Stimulated activated naive CD4-positive, alpha-beta T cell (primary cell): ENCODE measurements at regions not wholly inside any gene's neighbourhood (a gene's known extent, or its start where the extent isn't known, plus 50 kb on each side); places are given as distances from the start of the nearest gene placed in this dataset.

Experiments used
- DNase-seq, 6 experiments: peaks; one replicate each; lab custom pipeline; 2025; lab: John Stamatoyannopoulos, UW

DNA sequence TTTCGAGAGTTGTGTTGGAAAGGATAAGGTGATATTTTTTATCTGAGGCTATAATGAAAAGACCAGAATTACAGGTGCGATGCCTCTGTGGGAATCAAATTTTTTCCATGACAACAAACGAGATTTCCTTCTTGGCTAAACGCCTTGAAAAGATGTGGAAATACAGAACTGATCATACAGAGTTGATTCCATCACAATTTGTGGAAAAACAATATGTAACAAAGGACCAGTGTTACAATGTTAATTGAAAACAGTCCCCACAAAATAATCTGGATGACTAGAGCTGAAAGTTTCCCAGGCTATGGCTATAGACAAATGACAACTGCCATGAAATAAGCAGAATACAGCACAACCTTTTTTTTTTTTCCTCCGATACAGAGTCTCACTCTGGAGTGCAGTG lies 628.9 kb downstream of the DIAPH3 start:
- no peak for DNase-seq

DNA sequence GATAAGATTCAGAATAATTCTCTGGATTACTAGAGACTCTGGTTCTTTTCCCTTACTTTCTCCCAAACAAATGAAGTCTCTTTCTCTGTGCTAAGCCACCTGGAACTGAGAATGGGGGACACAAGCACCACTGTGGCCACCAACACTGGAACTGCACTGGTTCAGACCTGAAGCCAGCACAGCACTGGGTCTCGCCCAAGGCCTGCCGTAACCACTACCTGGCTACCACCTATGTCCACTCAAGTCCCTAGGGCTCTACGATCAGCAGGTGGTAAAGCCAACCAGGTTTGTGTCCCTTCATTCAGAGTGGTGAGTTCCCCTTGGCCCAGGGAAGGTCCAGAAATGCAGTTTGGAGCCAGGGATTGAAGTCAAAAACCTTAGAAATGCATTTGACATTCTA lies 626.2 kb downstream of the DIAPH3 start:
- DNase-seq = no peak

DNA sequence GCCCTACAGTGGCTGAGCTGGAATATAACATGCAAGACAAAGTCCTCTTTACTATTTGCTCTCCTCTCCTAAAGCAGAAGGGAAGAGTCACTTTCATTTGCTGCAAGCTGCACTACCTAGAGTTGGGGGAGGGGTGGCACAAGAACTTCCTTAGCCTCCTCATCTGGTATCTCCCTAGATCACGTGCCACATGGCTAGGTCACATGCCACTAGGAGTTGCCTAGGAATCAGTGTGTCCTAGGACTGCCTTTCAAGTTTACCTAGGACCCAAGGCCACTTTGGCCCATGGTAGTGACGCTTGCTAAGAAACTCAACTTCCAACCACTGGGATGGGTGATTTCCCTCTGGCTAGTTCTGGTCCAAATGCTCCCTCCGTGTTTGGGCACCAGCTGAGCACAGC lies 625.2 kb downstream of the DIAPH3 start:
- no peak for DNase-seq

GRCh38 chr13:59542303-59542702 lies 621.4 kb downstream of the DIAPH3 start:
- no peak for DNase-seq

- no peak for DNase-seq
Measured at GRCh38 chr13:59543418-59543817, 620.3 kb downstream of the DIAPH3 start.

DNA sequence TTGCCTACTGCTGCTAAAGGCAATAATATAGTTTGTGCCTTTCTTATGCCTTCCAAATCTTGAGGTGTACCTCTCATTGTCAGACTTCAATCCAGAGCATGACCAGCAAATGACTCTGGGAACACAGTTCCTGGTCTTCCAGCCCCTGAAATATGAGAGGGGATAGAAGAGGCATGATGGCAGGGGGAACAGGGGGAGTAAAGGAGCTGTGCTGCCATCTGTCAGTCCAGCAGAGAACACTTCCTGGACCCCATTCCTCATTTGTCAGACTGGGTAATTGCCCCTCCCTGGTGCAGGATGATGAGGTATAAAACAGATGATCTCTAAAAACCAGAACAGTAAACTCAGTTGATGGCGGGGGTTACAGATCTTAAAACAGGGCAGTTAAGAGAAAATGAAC lies 618.7 kb downstream of the DIAPH3 start:
- DNase-seq = no peak

- DNase-seq = no peak
Measured at GRCh38 chr13:59546178-59546577, 617.5 kb downstream of the DIAPH3 start.

DNA sequence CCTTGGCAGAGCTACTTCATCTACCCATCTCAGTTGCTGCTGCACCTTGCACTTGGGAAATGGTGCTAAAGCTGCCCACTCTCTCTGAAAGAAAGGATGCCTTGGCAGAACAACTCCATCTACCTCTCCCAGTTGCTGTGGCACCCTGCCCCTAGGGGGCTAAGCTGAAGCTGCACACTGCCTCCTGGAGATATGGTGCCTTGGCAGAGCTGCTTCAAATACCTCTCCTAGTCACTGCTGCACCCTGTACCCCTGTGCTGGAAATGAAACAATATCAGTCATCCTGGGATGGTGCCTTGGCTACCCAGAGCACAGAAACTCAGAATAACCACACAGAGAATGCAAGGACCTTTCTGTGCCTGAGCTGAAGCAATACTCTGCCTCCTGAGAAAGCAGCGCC lies 615.8 kb downstream of the DIAPH3 start:
- DNase-seq = no peak

GRCh38 chr13:59562924-59563323 lies 600.8 kb downstream of the DIAPH3 start:
- no peak for DNase-seq

GRCh38 chr13:59566561-59566960 lies 597.2 kb downstream of the DIAPH3 start:
- no peak for DNase-seq

- no peak for DNase-seq
Measured at GRCh38 chr13:59568306-59568705, 595.4 kb downstream of the DIAPH3 start.

DNA sequence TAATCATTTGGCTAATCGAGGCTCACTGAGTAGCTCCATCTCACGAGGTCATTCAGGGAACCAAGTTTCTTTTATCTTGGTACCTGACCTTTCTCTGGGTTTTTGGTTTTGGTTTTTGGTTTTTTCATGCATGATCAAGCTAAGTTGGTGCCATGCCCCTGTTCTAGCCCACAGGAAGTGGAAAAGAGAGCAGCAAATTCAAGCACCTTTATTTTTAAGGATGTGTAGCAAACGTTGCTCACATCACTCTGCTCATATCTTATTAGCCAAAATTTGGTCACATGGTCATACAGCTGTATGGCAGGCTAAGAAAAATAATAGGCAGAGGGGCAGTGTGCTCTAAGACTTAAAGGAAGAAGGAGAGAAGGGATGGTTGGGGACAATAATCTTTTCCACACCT lies 593.5 kb downstream of the DIAPH3 start:
- DNase-seq = no peak

DNA sequence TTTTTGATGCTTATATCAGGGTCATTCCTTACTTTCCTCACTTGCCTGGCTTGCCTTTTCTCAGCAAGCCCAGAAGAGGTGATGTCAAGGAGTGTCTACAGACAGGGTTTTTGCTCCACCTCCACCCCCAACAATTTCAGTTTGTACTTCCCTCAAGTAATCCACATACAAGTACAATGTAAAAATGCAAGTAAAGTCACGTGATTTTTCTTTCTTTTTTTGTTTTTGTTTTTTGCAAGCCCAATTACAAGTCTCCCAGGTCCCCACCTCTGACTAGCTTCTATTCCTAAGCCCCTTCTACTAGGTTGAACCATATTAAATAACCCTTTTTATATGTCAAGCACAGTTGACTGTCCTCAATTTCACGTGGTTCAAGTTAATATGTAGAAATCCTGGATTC lies 579.6 kb downstream of the DIAPH3 start:
- DNase-seq = no peak

GRCh38 chr13:59584761-59585670 lies 578.7 kb downstream of the DIAPH3 start:
- DNase-seq = no peak

DNA sequence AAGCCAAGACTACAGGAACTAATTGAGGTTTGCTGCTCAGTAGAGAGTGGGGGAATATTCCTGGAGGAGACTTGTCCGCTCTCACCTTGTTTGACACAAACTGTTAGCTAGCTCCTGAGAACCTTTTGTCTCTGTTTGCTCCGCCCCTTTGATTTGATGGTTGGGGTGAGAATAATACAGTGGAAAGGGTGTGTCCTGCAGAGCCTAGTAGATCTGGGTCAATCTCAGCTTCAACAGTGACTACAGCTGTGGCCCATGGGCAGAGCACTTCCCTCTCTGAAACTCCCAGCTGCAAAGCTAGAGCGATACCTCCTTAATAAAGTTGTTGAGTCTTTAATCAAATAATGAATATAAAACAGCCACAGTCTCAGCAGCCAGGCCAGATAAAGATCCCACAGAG lies 576.7 kb downstream of the DIAPH3 start:
- DNase-seq = no peak

DNA sequence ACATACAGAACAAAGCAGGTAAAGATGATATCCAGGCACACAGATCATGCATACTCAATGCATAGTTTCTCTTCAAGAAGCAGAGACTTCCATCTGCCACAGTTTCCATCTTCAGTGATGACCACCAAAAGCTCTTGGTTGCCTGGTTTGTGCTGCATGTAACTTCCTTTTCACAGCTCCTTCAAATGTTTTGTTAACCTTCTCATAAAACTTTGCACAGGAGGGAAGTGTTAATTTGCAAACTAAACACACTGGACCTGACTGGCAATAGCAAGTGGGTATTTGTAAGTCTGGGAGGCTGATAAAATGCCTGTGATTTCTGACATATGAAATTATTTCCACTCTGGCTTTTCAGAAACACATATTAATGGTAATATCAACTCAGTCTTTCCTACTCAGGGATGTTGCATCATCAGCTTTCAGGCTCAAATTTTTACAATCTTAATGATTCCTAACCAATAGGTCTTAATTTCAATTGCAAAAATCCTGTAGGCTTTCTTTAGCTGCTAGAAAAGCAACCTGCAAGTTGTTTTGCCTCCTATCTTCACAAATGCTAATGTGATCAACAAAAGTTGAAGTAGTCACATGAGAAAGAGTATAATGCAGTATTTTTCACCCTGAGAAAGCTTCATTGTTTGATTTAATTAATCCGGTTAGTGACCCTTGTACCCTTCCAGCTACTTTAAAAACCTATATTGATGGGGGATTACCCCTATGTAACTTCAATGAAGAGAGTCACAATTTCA lies 575.6 kb downstream of the DIAPH3 start:
- DNase-seq = no peak

GRCh38 chr13:59588717-59589067 lies 575.0 kb downstream of the DIAPH3 start:
- DNase-seq = no peak

DNA sequence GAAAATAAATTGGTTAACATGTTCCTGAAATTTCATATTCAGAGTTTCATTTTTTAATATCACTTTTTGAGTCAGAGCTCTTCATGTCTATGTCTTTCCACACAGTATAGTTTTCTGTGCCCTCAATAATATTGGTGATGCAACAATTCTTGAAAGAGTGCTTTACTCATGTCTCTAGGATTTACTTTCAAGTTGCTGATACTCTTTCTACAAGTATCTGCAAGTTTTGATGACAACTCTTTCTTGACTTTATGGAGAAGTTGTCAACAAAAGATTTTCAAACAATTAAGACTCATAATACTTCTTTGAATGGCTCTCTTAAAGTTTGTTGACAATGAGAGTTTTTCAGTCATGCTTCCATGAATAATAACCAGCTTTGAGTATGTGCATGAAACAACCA lies 561.7 kb downstream of the DIAPH3 start:
- DNase-seq = no peak

DNA sequence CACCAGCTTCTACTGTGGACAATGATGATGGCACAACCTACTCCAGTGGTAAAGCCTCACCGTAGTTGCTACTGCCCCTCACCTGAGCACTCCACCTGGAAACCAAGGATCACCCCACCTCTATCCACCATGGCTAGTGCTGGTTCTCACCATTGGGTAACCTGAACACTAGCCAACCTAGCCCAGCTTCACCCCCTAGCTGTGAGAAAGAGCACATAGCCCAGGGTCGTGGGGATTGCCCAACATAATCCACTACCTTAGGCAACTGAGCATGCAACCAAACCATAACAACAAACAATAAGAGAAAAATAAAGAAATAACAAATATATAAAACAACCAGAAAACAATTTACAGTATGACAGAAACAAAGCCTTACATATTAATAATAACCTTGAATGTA lies 560.1 kb downstream of the DIAPH3 start:
- DNase-seq = no peak

DNA sequence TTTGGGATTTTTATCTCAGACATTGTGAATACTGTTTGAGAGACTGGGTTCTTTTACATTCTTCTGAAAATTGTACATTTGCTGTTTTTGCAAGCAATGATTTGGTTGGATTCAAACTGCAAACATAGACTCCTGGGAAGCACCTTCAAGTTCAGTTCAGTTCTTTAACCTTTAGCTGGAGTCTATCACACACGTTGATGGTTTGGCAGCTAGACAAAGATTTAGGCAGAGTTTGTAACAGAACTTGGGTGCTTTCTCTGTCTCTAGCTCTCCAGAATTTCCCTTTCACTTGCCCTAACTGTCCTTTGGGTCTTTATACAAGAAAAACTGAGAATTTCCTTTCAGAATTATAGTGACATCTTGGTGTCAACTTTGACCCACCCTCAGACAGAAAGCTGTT lies 556.6 kb downstream of the DIAPH3 start:
- no peak for DNase-seq

- no peak for DNase-seq
Measured at GRCh38 chr13:59607780-59608233, 555.9 kb downstream of the DIAPH3 start.

- DNase-seq = no peak
Measured at GRCh38 chr13:59609421-59609820, 554.3 kb downstream of the DIAPH3 start.
